IMR-90 (cell line): ENCODE measurements at regions not wholly inside any gene's neighbourhood (a gene's known extent, or its start where the extent isn't known, plus 50 kb on each side); places are given as distances from the start of the nearest gene placed in this dataset.

ENCODE experiments used
- ATAC-seq: fragments of 200-7000 bp; cut with Tn5 transposase; 2 replicates; pipeline ENCODE4 v1.9.1; 2020; ENCODE audit warnings: low read depth, mild to moderate bottlenecking, moderate library complexity
- BruUV-seq: library from RNA; stranded (reverse); fragments of 400-500 nt; replicated peaks from 2 replicates; lab custom pipeline; 2021; lab: Mats Ljungman, UMichigan
- CTCF ChIA-PET: fragments of 300-600 bp; formaldehyde crosslinking; extraction: SDS; loops from one replicate; lab custom pipeline; 2021; ENCODE audit warnings: antibody characterized with exemption; lab: Yijun Ruan, JAX
- POLR2A ChIA-PET: fragments of 300-600 bp; sonication (Branson Sonifier 250); formaldehyde crosslinking; loops from one replicate; lab custom pipeline; 2022; ENCODE audit warnings: antibody characterized with exemption; ENCODE audit not compliant: unreplicated experiment; lab: Charles Lee
- DNase-seq: peaks from one replicate; pipeline ENCODE4 v3.0.0; 2013
- H2AFZ ChIP-seq: replicated peaks from 2 replicates; pipeline ENCODE3; 2013; ENCODE audit warnings: low read length, mild to moderate bottlenecking; ENCODE audit not compliant: poor library complexity
- H2AK5ac ChIP-seq: 2 replicates; pipeline ENCODE4 v1.6.1; 2013; ENCODE audit warnings: low read depth, low read length, inconsistent platforms
- H2AK9ac ChIP-seq: replicated peaks from 2 replicates; pipeline ENCODE3; 2013; ENCODE audit warnings: mild to moderate bottlenecking, low read depth, low read length, moderate library complexity; ENCODE audit not compliant: poor library complexity
- H2BK120ac ChIP-seq: 2 replicates; pipeline ENCODE4 v1.6.1; 2013; ENCODE audit warnings: low read depth, low read length, inconsistent platforms
- H2BK15ac ChIP-seq: 3 replicates; pipeline ENCODE4 v1.6.1; 2013; ENCODE audit warnings: low read depth, low read length, inconsistent platforms
- H2BK20ac ChIP-seq: 2 replicates; pipeline ENCODE4 v1.6.1; 2013; ENCODE audit warnings: low read depth, mild to moderate bottlenecking, inconsistent platforms, low read length, moderate library complexity
- H2BK5ac ChIP-seq: 2 replicates; pipeline ENCODE4 v1.6.1; 2013; ENCODE audit warnings: mild to moderate bottlenecking, low read depth, low read length, inconsistent platforms; ENCODE audit not compliant: poor library complexity, severe bottlenecking
- H3K14ac ChIP-seq: replicated peaks from 2 replicates; pipeline ENCODE4 v1.6.1; 2013; ENCODE audit warnings: low read depth, low read length, inconsistent platforms
- H3K18ac ChIP-seq: 2 replicates; pipeline ENCODE4 v1.6.1; 2013; ENCODE audit warnings: low read depth, low read length, control low read depth
- H3K23ac ChIP-seq: 2 replicates; pipeline ENCODE4 v1.6.1; 2013; ENCODE audit warnings: low read depth, low read length, inconsistent platforms
- H3K27ac ChIP-seq: 2 replicates; pipeline ENCODE4 v1.5.1; 2013; ENCODE audit warnings: mild to moderate bottlenecking, control low read depth, low read length; ENCODE audit not compliant: insufficient read depth
- H3K27me3 ChIP-seq: 2 replicates; pipeline ENCODE4 v1.6.1; 2013; ENCODE audit warnings: low read length; ENCODE audit not compliant: control insufficient read depth, insufficient read depth
- H3K36me3 ChIP-seq: 2 replicates; pipeline ENCODE4 v1.6.1; 2013; ENCODE audit warnings: low read length, mixed read lengths; ENCODE audit not compliant: control insufficient read depth, insufficient read depth
- H3K4ac ChIP-seq: 2 replicates; pipeline ENCODE4 v1.6.1; 2013; ENCODE audit warnings: low read depth, low read length, inconsistent platforms
- H3K4me1 ChIP-seq: 2 replicates; pipeline ENCODE4 v1.6.1; 2013; ENCODE audit warnings: low read length, mixed read lengths; ENCODE audit not compliant: control insufficient read depth, insufficient read depth
- H3K4me2 ChIP-seq: 2 replicates; pipeline ENCODE4 v1.6.1; 2013; ENCODE audit warnings: low read depth, mild to moderate bottlenecking, control low read depth, low read length, moderate library complexity
- H3K4me3 ChIP-seq: 2 replicates; pipeline ENCODE4 v1.5.1; 2013; ENCODE audit warnings: low read depth, mild to moderate bottlenecking, control low read depth, low read length, moderate library complexity; ENCODE audit not compliant: insufficient read depth
- H3K56ac ChIP-seq: 2 replicates; pipeline ENCODE4 v1.6.1; 2013; ENCODE audit warnings: low read length, inconsistent platforms; ENCODE audit not compliant: insufficient read depth; ENCODE audit errors: extremely low read depth
- H3K79me1 ChIP-seq, 2 experiments: 2 replicates each; pipeline ENCODE4 v1.6.1; 2013; ENCODE audit warnings: low read length in 2 of 2, inconsistent platforms in 1 of 2, low read depth in 1 of 2
- H3K9ac ChIP-seq: 2 replicates; pipeline ENCODE4 v1.6.1; 2013; ENCODE audit warnings: low read depth, low read length, control low read depth
- H3K9me1 ChIP-seq: 2 replicates; pipeline ENCODE4 v1.6.1; 2013; ENCODE audit warnings: low read length, inconsistent platforms; ENCODE audit not compliant: insufficient read depth
- H3K9me3 ChIP-seq: 2 replicates; pipeline ENCODE4 v1.6.1; 2013; ENCODE audit warnings: low read length; ENCODE audit not compliant: control insufficient read depth, insufficient read depth
- H4K20me1 ChIP-seq: 2 replicates; pipeline ENCODE4 v1.6.1; 2013; ENCODE audit warnings: low read length, inconsistent platforms; ENCODE audit not compliant: insufficient read depth
- H4K5ac ChIP-seq: 2 replicates; pipeline ENCODE4 v1.6.1; 2013; ENCODE audit warnings: mild to moderate bottlenecking, low read depth, low read length, control low read depth
- H4K8ac ChIP-seq, 2 experiments: 2 replicates each; pipeline ENCODE4 v1.6.1; 2013; ENCODE audit warnings: low read depth in 2 of 2, low read length in 2 of 2, control low read depth in 1 of 2, inconsistent platforms in 1 of 2
- H4K91ac ChIP-seq: 2 replicates; pipeline ENCODE4 v1.6.1; 2013; ENCODE audit warnings: low read depth, low read length, inconsistent platforms; ENCODE audit not compliant: insufficient read depth
- CEBPB ChIP-seq: IDR thresholded peaks from 2 replicates; pipeline ENCODE4 v1.6.1; 2012; ENCODE audit warnings: low read depth, low read length, improper control_type of control experiment
- FOS ChIP-seq: fragments of 150-350 bp; IDR thresholded peaks from 2 replicates; pipeline ENCODE4 v1.6.1; 2016; ENCODE audit warnings: low read depth, low read length
- WGBS, 2 experiments: methylation state at CpG; one replicate each; pipeline versions ENCODE4 v1.1.5 to v1.1.7; 2013; ENCODE audit warnings: missing lambda C conversion rate in 2 of 2; ENCODE audit not compliant: insufficient read length in 1 of 2; ENCODE audit errors: extremely low coverage in 2 of 2; 5-methylcytosine and 5-hydroxymethylcytosine counted together
- dilution Hi-C: fragments of 300-500 bp; cut with HindIII; formaldehyde crosslinking; loops from one replicate; pipeline ENCODE4 v1.14.3; 2018; ENCODE audit warnings: low sequenced_read_pairs; ENCODE audit not compliant: unreplicated experiment
- in situ Hi-C: fragments of 300-500 bp; cut with MboI; formaldehyde crosslinking; loops from 3 replicates; pipeline ENCODE4 v1.14.3; 2019; ENCODE audit warnings: low sequenced_read_pairs, inconsistent platforms, mixed read lengths
- intact Hi-C: fragments of 100-400 bp; cut with micrococcal nuclease; formaldehyde crosslinking; loops from 2 replicates; pipeline ENCODE4 v1.10.0; 2022

DNA sequence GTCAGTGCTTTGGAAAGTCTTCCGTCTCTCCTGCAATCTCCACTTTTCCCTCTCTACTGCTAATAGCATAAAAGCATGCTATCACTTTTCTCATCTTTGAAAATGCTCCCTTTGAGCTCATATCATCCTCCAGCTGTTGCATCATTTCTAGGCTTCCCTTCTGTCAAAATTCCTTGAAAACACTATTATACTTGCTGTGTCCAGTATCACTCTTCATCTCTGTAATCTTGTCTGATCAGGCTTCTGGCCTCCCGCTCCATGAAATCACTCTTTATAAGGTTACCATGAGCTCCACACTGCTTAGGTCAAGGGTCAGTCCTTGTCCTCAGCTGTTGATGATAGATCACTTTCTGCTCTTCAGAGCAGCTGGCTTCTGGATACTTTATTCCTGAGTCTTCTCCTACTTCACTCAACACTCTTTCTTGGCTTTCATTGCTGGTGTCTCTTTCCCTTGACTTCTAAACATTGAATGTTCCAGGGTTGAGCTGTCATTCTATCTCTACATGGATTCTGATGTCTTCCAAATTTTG, 50.9 kb upstream of the SPTSSB start:
- WGBS, 2 experiments: 84% methylated on average over 2 of the region's 2 CpGs; no CpG with 5 or more reads in 1 of the 2 experiments
- Histone ChIP-seq H2AK9ac (no peak overlapping the region), H3K14ac (no peak overlapping the region; the same call in 1 of the 2 replicates), H3K9me1 (peaks cover 5% of the 10 kb centered on the region; the same call in 1 of the 2 replicates), H3K27me3 (no peaks in the 10 kb centered on the region), H4K5ac (no peak overlapping the region; the same call in 1 of the 2 replicates), H2BK15ac (peak overlapping the region; percentile 55; the same call in 1 of the 3 replicates), H3K9me3 (no peaks in the 10 kb centered on the region), H2BK5ac (no peak overlapping the region), H3K36me3 (no peaks in the 10 kb centered on the region), H3K4me3 (no peak overlapping the region), H2AFZ (no peak overlapping the region), H3K4ac (peak overlapping the region; percentile 79; the same call in 1 of the 2 replicates), H2BK20ac (peak overlapping the region; percentile 85), H3K18ac (no peak overlapping the region), H4K8ac (no peak overlapping the region), H4K20me1 (no peaks in the 10 kb centered on the region), H3K23ac (no peak overlapping the region), H3K4me2 (no peak overlapping the region), H4K91ac (peak overlapping the region; percentile 5; the same call in 1 of the 2 replicates), H2BK120ac (peak overlapping the region; percentile 84), H3K56ac (no peak overlapping the region), H3K79me1 (no peaks in the 10 kb centered on the region), H3K4me1 (peaks cover 7% of the 10 kb centered on the region), H2AK5ac (no peak overlapping the region), H3K27ac (no peak overlapping the region), H3K9ac (no peak overlapping the region)
- DNase-seq (no peak), ATAC-seq (0 out of 2 replicates have a peak, but pooled peaks have one; percentile 9)
- intact Hi-C loops: loop anchor here (5.0 kb wide), 3 partner anchors 480 to 735 kb away; no protein-coding TSS in a partner anchor
- TF ChIP-seq FOS: no peak
- peak; percentile 28; the same call in 1 of the 2 replicates for TF ChIP-seq CEBPB
- no TSS peak for BruUV-seq
- in situ Hi-C loops: loop anchor here (25.0 kb wide), 2 partner anchors 485 to 710 kb away; no protein-coding TSS in a partner anchor
- CTCF ChIA-PET: interaction anchor here (0.6 to 2.8 kb wide), 8 partner anchors 10 to 1080 kb away, joined by 3 to 16 read pairs (median 4); no protein-coding TSS in a partner anchor
- POLR2A ChIA-PET: interaction anchor here (0.6 kb wide), 1 partner anchor 726 kb away, joined by 3 read pairs; no protein-coding TSS in a partner anchor
- dilution Hi-C loops: no loop called here
